Retinal pigment epithelial cell (primary cell): ENCODE measurements at regions not wholly inside any gene's neighbourhood (a gene's known extent, or its start where the extent isn't known, plus 50 kb on each side); places are given as distances from the start of the nearest gene placed in this dataset.

Experiments
- DNase-seq: peaks from one replicate; pipeline ENCODE4 v3.0.0-alpha.2; 2010; ENCODE audit warnings: low read depth
- H3K4me3 ChIP-seq: 2 replicates; pipeline ENCODE4 v1.5.1; 2011; ENCODE audit warnings: mild to moderate bottlenecking, low read length, control low read depth, moderate library complexity
- CTCF ChIP-seq: conservative IDR thresholded peaks from 2 replicates; pipeline ENCODE4 v1.5.1; 2011; ENCODE audit warnings: low read depth, low read length, control low read depth, inconsistent platforms

GRCh38 chr19:29371251-29372090, 154.3 kb upstream of the VSTM2B start:
- no peak overlapping the region for H3K4me3 ChIP-seq
- TF ChIP-seq CTCF, result no peak
- DNase-seq, result no peak

DNA sequence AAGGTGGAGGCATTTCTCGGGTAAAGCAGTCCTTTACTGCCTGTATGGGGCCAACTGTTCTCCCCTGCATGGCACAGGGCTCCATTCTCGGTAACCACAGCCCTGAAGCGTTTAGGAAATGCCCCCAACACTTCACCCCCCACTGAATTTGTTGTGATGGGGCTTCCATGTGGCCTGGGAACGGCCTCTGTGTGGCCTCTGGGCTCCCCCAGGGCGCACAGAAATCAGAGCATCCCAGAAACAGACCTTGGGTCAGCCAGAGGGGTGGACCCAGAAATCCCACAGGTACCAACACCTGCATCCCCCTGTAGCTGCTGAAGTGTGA, 153.7 kb upstream of the VSTM2B start:
- TF ChIP-seq CTCF, result no peak
- no peak overlapping the region for H3K4me3 ChIP-seq
- DNase-seq, result no peak

- TF ChIP-seq CTCF, result no peak
- H3K4me3 ChIP-seq, result no peak overlapping the region
- no peak for DNase-seq
Measured at GRCh38 chr19:29372461-29372860, 153.3 kb upstream of the VSTM2B start.

GRCh38 chr19:29372921-29373797, 152.6 kb upstream of the VSTM2B start:
- no peak overlapping the region for H3K4me3 ChIP-seq
- no peak for DNase-seq
- TF ChIP-seq CTCF, result no peak

DNA sequence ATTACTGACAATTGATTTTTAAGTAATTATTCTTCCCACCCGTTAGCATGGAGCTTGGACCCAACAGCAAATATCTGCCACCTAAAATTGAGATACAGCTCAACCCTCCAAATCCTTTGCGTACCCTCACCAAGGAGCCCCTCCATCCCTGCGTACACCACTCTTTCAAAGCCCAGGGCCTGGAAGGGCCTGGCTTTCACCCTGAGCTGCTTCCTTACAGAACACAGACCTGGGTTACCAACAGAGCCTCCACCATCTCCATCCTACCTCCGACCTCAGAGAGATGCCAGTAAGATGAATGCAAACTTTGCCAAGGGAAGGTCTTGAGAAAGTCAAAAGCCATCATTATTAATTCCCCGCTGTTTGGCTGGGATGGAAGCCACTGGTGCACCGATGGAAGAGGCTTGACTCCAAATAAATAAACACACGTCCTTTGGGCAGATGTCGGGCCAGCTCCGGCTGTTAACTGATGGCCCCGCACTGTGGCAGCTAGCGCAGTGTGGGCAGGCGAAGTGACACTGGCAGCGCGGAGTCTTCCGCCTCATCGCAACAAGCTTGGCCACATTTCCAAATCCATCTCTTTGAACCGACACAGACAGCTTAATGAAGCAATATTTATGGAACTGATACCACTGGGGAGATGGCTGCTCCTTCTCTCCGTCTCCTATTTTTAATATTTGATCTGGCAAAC, 150.2 kb upstream of the VSTM2B start:
- no peak for DNase-seq
- no peak overlapping the region for H3K4me3 ChIP-seq
- no peak for TF ChIP-seq CTCF

DNA sequence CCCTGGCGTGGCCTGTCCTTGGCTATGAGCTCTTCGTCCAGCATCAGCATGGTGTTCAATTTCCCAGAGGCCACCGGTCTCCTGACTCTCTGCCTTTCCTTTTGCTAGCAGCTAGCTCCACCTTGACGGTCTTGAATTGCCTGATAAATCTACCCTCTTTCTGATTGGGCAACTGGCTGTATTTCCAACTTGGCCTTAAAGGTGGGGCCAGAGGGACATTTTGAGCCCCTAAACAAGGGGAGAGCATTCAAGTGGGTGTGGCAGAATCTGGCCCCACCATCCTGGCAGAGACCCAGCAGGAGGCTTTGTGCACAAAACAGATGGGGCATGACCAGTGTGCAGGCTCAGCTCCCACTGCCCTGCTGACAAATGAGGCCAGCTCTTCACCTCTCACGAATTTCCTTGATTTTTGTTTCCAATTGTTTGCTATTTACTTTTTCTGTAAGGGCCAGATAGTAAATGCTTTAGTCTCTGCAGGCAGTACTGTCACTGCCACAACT, 148.9 kb upstream of the VSTM2B start:
- DNase-seq, result no peak
- TF ChIP-seq CTCF, result no peak
- no peak overlapping the region for H3K4me3 ChIP-seq
